Activated CD4-positive, alpha-beta T cell treated with anti-CD3 and anti-CD28 coated beads, Interleukin-2, amount 10 ng/mL, durations not matched to agents 24 days and 14 days (primary cell): ENCODE measurements at regions not wholly inside any gene's neighbourhood (a gene's known extent, or its start where the extent isn't known, plus 50 kb on each side); places are given as distances from the start of the nearest gene placed in this dataset.

Experiments
- DNase-seq: peaks from one replicate; pipeline ENCODE4 v3.0.0; 2022
- H3K27ac Mint-ChIP-seq: one replicate; pipeline ENCODE4 v1.8.0; 2022; ENCODE audit warnings: mild to moderate bottlenecking, mixed read lengths
- H3K27me3 Mint-ChIP-seq: one replicate; pipeline ENCODE4 v1.8.0; 2022; ENCODE audit warnings: mixed read lengths
- H3K36me3 Mint-ChIP-seq: one replicate; pipeline ENCODE4 v1.8.0; 2022; ENCODE audit warnings: low read depth, mild to moderate bottlenecking, mixed read lengths
- H3K4me1 Mint-ChIP-seq: one replicate; pipeline ENCODE4 v1.8.0; 2021; ENCODE audit warnings: mixed read lengths
- H3K4me3 Mint-ChIP-seq: one replicate; pipeline ENCODE4 v1.8.0; 2022; ENCODE audit warnings: mild to moderate bottlenecking, moderate library complexity, mixed read lengths
- H3K9me3 Mint-ChIP-seq: one replicate; pipeline ENCODE4 v1.8.0; 2021; ENCODE audit warnings: mixed read lengths
- intact Hi-C: fragments of 100-400 bp; cut with micrococcal nuclease; formaldehyde crosslinking; loops from one replicate; pipeline ENCODE4 v1.15.1; 2023

DNA sequence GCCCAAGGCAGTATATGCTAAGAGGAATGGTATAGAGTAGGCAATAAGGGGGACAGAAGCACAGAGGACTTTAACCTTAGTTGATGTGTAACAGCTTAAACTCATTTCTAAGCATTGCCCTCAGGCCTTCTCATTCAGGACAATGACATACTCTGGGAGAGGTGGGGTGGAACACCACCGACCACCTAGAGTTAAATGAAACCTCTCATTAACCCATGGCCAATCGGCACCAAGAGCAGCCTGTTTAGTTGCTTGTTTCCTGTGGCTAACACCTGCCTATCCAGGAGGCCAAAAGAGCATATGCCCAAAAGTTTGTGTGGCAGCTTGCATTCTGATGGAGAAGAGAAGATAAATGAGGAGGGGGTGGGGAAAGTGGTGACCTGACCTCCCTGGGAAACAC lies 50.0 kb downstream of the PABIR2 start:
- no peaks in the 10 kb centered on the region for H3K4me1 Mint-ChIP-seq
- no peak overlapping the region for H3K27ac Mint-ChIP-seq
- no peaks in the 10 kb centered on the region for H3K36me3 Mint-ChIP-seq
- peaks cover 6% of the 10 kb centered on the region for H3K27me3 Mint-ChIP-seq
- DNase-seq: no peak
- no peak overlapping the region for H3K4me3 Mint-ChIP-seq
- intact Hi-C loops: no loop called here
- H3K9me3 Mint-ChIP-seq: no peaks in the 10 kb centered on the region

DNA sequence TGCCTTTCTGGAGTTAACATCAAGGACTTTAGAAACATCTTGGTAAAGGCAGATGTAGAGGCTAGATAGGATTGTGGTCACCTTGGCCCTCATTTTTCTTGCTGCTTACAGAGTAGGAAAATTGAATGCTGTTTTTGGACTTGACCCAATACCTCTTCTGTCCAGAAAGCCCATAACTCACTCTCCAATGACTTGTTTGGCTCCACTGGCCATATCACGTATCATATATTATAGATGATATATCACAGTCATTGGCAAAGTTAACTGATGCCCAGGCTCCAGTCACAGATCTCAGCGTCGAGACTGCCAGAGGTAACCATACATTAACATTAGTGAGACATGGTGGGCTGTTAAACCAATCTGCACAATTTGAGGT lies 50.6 kb downstream of the PABIR2 start:
- Mint-ChIP-seq H3K36me3 (no peaks in the 10 kb centered on the region), H3K4me3 (no peak overlapping the region)

DNA sequence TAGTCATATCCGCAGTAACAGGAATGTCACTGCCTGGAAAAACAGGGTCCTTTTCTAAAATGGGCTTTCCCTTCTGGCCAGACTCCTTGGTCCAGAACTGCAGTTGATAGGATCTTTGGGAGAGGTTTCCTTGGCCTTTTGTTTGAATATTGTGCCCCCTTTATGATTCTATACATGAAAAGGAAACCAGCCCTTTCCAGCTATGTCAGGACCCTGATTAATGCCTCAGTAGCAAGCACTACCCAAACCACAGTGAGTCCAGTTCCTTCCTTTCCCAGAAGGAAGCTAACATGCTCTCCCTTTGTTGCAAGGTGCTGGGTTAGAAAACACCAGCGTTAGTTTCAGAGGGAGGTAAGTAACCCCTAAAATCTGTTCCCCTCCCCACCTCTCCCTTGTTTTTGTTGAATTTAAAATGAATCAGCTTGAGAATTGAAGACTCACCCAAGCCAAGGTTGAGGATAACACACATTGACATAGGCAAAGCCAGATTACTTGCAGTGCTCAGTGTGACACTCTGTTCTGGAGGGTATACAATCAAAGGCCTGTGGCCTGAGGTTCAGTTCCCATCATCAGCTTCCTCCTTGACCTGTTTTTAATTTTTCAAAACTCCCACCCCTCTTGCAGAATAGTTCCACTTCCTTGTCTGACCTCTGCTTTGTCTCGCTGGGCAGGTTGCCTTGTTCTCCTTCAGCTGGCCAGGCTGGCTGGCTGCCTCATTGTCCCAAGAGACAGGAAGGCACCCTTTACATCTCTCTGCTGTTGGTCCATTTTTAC lies 51.2 kb downstream of the PABIR2 start:
- no peak for DNase-seq

More for the DNA sequence above, 50.6 kb downstream of the PABIR2 start:
- no peak for DNase-seq
- H3K4me1 Mint-ChIP-seq: no peaks in the 10 kb centered on the region
- H3K9me3 Mint-ChIP-seq: no peaks in the 10 kb centered on the region
- intact Hi-C loops: no loop called here
- H3K27me3 Mint-ChIP-seq: peaks cover 3% of the 10 kb centered on the region
- no peak overlapping the region for H3K27ac Mint-ChIP-seq

DNA sequence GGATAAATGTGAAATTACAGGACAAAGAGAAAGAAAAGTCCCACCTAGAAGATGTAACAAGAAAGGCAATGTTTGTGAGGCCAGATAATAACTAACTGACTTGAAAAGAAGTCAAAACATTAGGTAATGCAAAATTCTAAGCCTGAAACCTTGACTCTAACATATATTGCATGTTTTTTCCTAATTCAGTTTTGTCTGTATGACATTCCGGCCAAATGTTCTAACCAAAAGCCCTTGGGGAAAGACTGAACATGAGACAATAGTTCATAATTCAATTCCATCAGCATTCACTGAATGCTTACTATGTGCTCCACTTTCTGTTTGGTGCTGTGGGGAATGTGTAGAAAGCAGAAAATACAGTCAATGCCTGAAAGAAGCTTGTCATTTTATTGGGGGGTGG lies 53.9 kb downstream of the PABIR2 start:
- no peak overlapping the region for H3K27ac Mint-ChIP-seq
- no peaks in the 10 kb centered on the region for H3K4me1 Mint-ChIP-seq
- peaks cover under 1% of the 10 kb centered on the region for H3K27me3 Mint-ChIP-seq
- DNase-seq: no peak
- H3K36me3 Mint-ChIP-seq: no peaks in the 10 kb centered on the region
- H3K4me3 Mint-ChIP-seq: no peak overlapping the region
- intact Hi-C loops: no loop called here
- H3K9me3 Mint-ChIP-seq: no peaks in the 10 kb centered on the region

More for the DNA sequence above, 51.2 kb downstream of the PABIR2 start:
- no peak overlapping the region for H3K4me3 Mint-ChIP-seq
- no peaks in the 10 kb centered on the region for H3K4me1 Mint-ChIP-seq
- intact Hi-C loops: no loop called here
- H3K36me3 Mint-ChIP-seq: no peaks in the 10 kb centered on the region
- no peaks in the 10 kb centered on the region for H3K9me3 Mint-ChIP-seq
- H3K27me3 Mint-ChIP-seq: no peaks in the 10 kb centered on the region
- H3K27ac Mint-ChIP-seq: no peak overlapping the region

DNA sequence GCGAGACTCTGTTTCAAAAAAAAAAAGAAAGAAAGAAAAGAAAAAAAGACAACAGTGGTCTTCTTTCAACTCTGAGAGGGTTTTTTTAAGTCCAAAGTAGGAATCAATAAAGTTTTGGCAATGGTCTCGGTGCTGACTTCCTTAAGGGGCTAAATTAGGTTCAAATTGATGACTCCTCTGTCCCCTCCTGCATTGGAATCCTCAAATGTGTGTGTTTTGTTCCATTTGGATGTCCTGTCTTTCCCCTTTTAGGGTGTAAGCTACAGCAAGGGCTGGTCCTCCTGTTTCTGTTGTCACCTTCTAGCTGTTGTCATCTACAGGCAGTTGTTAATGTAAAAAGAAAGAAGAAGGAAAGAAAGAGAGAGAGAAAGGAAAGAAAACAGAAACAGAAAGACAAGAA lies 54.4 kb downstream of the PABIR2 start:
- Mint-ChIP-seq H3K27me3 (peaks cover 5% of the 10 kb centered on the region), H3K4me3 (no peak overlapping the region), H3K9me3 (no peaks in the 10 kb centered on the region), H3K36me3 (no peaks in the 10 kb centered on the region), H3K27ac (no peak overlapping the region), H3K4me1 (no peaks in the 10 kb centered on the region)
- intact Hi-C loops: no loop called here
- no peak for DNase-seq

DNA sequence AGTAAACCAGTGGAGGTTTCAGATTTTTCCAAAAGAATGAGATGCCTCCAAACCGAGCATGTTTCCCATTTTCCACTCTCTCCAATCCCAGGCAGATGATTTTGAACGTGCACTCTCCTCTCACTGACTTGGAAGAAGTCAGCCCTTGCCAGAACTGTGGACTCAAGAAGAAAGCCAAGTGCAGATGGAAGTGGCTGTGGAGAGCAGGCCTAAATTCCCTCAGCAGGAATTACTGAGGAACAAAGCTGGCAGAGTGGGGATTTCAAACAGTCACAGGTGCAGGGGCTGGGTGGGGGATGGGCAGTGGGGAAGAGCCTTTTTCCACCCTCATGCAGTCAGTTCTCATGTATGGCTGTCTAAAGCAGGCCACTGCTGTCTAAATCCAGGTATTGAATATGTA lies 55.3 kb downstream of the PABIR2 start:
- Mint-ChIP-seq H3K27me3 (peaks cover 5% of the 10 kb centered on the region), H3K4me1 (no peaks in the 10 kb centered on the region), H3K27ac (no peak overlapping the region), H3K36me3 (no peaks in the 10 kb centered on the region), H3K9me3 (no peaks in the 10 kb centered on the region), H3K4me3 (no peak overlapping the region)
- DNase-seq: no peak
- intact Hi-C loops: no loop called here

DNA sequence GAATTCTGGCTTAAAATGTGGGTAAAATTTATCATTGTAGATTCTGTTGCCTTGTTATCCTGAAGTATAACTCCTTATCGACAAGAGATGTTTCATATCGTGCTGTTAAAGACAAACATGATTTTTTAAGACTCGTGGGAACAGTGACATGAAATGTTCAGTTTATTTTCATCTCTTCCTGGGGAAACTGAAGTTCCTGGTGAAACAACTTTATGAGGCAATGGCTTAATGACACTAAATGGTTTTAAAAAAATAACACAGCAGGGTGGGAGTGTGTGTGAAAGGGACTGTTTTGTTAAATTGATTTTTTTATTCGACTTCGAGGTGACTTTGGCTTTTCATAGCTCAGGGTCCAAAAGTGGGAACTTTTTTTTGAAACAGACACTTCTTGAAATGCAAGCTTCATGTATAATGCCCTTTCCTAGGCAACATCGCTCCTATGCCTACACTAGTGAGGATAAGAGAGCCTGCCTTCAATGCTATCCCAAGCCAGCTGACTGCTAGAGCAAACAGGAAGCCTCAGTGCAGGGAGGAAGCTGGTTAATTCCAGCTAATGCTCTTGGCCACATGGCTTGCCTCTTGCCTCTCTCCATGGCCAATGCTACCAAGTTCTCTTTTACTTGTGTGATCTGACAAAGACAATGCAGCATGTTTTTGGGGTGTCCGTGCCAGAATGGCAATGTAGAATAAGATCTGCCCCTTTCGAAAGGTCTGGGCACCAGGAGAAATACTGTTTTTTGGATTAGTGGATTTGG lies 57.8 kb downstream of the PABIR2 start:
- no peak overlapping the region for H3K27ac Mint-ChIP-seq
- DNase-seq: no peak
- no peak overlapping the region for H3K4me3 Mint-ChIP-seq
- no peaks in the 10 kb centered on the region for H3K9me3 Mint-ChIP-seq
- H3K4me1 Mint-ChIP-seq: no peaks in the 10 kb centered on the region
- intact Hi-C loops: no loop called here
- H3K27me3 Mint-ChIP-seq: peaks cover 7% of the 10 kb centered on the region
- H3K36me3 Mint-ChIP-seq: no peaks in the 10 kb centered on the region

DNA sequence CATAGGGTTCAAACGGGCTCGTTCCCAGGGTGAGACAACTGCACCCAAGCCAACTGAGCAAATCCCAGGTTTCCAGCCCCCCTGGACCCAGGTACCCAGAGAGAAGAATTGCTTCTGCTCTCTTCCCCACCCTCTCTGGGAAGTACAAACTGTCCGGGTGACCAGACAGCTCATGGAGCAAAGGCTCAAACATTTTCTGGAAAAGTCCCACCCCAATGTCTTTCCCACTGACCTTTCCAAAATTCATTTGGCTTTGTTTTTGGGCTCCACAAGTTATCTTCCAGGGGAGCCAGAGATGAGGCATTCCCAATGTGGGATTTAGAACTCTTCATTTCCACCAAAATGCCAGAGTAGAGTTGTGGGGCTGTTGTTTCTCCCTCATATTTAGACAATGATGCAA lies 58.6 kb downstream of the PABIR2 start:
- no peaks in the 10 kb centered on the region for H3K36me3 Mint-ChIP-seq
- peaks cover 7% of the 10 kb centered on the region for H3K27me3 Mint-ChIP-seq
- intact Hi-C loops: no loop called here
- H3K9me3 Mint-ChIP-seq: no peaks in the 10 kb centered on the region
- no peak overlapping the region for H3K4me3 Mint-ChIP-seq
- H3K27ac Mint-ChIP-seq: no peak overlapping the region
- DNase-seq: no peak
- H3K4me1 Mint-ChIP-seq: no peaks in the 10 kb centered on the region

DNA sequence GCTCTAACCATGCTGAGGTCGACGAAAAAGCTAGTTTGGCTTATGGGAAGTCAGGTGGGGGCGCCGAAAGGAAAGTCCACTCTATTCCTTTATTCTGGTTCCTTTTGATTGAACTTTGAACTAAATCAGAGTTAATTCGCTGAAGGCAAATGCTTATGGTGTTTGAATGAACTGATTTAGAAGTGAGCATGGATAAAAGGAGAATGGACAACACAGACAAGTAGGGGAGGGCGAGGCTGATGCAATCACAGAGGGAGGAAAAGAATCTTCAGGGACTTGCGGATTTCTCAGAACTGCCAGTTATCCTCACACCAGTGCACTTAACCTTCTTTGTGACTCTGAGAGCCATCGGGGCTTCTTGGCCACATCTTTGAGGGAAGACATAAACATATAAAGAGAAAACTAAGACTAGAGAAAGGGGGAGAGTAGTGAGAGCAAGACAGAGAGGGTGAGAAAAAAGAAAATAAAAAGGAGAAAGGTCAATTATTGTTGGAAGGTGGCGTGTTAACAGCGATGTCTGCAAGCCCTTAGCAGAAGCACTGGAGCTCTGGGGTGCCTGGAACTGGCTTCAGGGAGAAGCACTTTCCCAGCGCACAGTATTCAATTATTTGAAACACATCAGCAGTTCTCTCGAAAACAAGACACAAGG lies 59.2 kb downstream of the PABIR2 start:
- Mint-ChIP-seq H3K27me3 (peaks cover 7% of the 10 kb centered on the region), H3K4me3 (no peak overlapping the region), H3K9me3 (no peaks in the 10 kb centered on the region), H3K4me1 (no peaks in the 10 kb centered on the region), H3K27ac (no peak overlapping the region), H3K36me3 (no peaks in the 10 kb centered on the region)
- DNase-seq: no peak
- intact Hi-C loops: no loop called here

DNA sequence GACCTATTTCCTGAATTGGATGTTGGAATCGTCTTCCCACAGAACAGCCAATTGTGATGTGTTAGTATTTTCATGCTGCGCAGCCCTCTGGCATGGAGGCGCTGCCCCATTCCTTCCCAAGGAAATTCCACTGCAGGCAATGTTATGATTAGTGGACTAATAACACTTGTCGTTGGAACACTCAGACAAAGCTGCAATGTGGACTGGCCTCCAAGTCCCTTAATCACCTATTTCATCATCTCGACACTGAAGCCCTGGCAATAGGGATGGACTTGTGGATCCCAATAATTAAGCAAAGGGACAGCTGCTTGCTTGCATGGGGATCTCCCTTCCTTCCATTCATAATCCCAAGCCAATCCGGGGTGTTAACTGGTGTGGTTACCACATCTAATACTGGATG lies 59.9 kb downstream of the PABIR2 start:
- H3K4me1 Mint-ChIP-seq: no peaks in the 10 kb centered on the region
- H3K27ac Mint-ChIP-seq: no peak overlapping the region
- no peaks in the 10 kb centered on the region for H3K36me3 Mint-ChIP-seq
- intact Hi-C loops: no loop called here
- H3K27me3 Mint-ChIP-seq: peaks cover 7% of the 10 kb centered on the region
- DNase-seq: no peak
- no peak overlapping the region for H3K4me3 Mint-ChIP-seq
- H3K9me3 Mint-ChIP-seq: no peaks in the 10 kb centered on the region

DNA sequence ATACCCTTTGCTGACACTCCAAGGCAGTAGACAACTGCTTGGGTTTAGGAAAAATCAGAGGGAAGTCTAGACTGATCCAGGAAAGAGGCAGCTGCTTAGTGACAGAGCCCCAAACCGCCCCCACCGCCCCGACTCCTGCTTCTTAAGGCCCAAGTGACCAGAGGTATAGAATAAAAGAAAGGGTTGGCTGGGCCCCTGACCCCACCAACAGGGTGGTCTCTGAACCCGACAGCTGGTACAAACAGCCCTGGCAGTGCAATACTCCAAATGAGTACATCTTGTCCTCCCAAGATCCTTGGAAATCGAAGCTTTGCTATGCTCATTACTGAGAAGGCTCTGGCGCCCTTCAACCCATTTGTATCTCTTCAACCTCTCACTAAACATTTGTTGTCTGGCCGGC lies 60.6 kb downstream of the PABIR2 start:
- Mint-ChIP-seq H3K9me3 (no peaks in the 10 kb centered on the region), H3K36me3 (no peaks in the 10 kb centered on the region), H3K27me3 (peaks cover 7% of the 10 kb centered on the region), H3K27ac (no peak overlapping the region), H3K4me1 (no peaks in the 10 kb centered on the region), H3K4me3 (no peak overlapping the region)
- intact Hi-C loops: no loop called here
- DNase-seq: no peak

DNA sequence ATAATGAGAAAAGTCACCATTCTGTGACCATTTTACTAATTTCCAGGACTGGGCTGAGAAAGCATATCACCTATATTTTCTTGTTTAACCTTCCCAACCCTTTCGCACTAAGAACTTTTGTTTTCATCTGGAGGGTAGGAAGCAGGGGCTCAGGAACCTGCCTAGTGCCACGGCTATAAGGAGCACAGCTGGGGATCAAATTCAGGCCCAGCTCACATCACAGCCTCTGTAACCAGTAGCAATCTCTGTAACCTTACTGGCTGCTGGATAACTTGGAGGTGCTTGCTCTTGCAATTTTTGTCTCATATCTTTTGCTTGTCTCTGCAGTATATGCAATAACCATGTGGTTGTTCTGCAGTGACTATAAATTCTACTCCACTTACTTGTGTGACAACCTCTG lies 62.0 kb downstream of the PABIR2 start:
- peaks cover 7% of the 10 kb centered on the region for H3K27me3 Mint-ChIP-seq
- intact Hi-C loops: no loop called here
- H3K4me3 Mint-ChIP-seq: no peak overlapping the region
- no peak overlapping the region for H3K27ac Mint-ChIP-seq
- H3K36me3 Mint-ChIP-seq: no peaks in the 10 kb centered on the region
- no peaks in the 10 kb centered on the region for H3K4me1 Mint-ChIP-seq
- DNase-seq: no peak
- no peaks in the 10 kb centered on the region for H3K9me3 Mint-ChIP-seq

DNA sequence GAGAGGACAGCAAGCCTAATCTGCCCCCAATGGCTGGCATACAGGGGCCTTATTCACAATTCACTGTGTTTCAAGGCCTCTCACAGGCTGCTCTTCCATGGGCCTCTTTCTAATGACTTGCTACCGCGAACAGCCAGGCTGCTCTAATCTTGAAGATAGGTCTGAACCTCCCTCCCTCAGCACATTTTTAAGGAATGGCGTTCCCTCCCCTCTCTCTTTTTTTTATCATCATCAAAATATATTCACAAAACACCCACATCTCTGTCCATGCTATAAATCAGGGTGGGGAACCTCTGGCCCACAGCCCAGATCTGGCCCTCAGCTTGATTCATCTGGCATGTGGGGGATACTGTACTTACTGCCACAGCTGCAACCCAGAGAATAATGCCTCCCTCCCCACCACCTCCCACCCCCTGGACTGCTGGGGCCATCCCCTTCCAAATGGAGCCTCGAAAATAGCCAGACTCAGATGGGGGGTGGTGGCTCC lies 62.5 kb downstream of the PABIR2 start:
- no peak overlapping the region for H3K27ac Mint-ChIP-seq
- intact Hi-C loops: no loop called here

DNA sequence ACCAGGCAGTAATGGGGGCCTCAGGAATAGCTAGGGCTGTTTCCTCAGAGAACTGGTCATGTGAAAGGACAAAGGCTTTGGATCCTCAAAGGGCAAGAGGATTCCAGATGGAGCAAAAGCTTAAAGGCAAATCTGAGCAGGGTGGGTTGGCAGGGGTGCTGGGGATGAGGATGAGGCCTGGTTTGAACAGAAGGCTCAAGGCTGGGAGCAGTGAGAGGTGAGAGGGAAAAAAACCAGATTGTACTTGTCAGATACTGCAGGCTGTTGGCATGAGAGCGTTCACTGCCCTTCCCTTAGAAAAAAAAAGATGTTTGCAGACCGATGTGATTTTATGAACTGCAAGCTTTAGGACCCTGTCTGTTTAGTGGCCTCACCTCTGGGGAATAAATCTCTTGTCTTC lies 63.4 kb downstream of the PABIR2 start:
- no peak overlapping the region for H3K27ac Mint-ChIP-seq
- peaks cover 7% of the 10 kb centered on the region for H3K27me3 Mint-ChIP-seq
- no peak overlapping the region for H3K4me3 Mint-ChIP-seq
- no peaks in the 10 kb centered on the region for H3K36me3 Mint-ChIP-seq
- no peaks in the 10 kb centered on the region for H3K9me3 Mint-ChIP-seq
- intact Hi-C loops: no loop called here
- no peaks in the 10 kb centered on the region for H3K4me1 Mint-ChIP-seq
- DNase-seq: no peak

More for the DNA sequence above, 62.5 kb downstream of the PABIR2 start:
- no peak for DNase-seq
- no peaks in the 10 kb centered on the region for H3K4me1 Mint-ChIP-seq
- H3K36me3 Mint-ChIP-seq: no peaks in the 10 kb centered on the region
- peaks cover 7% of the 10 kb centered on the region for H3K27me3 Mint-ChIP-seq
- no peak overlapping the region for H3K4me3 Mint-ChIP-seq
- H3K9me3 Mint-ChIP-seq: no peaks in the 10 kb centered on the region
